Parathyroid adenoma (tissue), 2 donors: ENCODE measurements at regions not wholly inside any gene's neighbourhood (a gene's known extent, or its start where the extent isn't known, plus 50 kb on each side); places are given as distances from the start of the nearest gene placed in this dataset.

ENCODE experiments used
- H2AFZ ChIP-seq: fragments of 300-600 bp; sonication (generic); one replicate; pipeline ENCODE4 v1.7.0; 2017; ENCODE audit warnings: antibody characterized with exemption, mild to moderate bottlenecking
- H3K27ac ChIP-seq: fragments of 300-600 bp; sonication (generic); one replicate; pipeline ENCODE4 v1.7.0; 2017
- H3K27me3 ChIP-seq: fragments of 300-600 bp; sonication (generic); one replicate; pipeline ENCODE4 v1.7.0; 2017; ENCODE audit warnings: low read length; ENCODE audit not compliant: control insufficient read depth, insufficient read depth
- H3K36me3 ChIP-seq: fragments of 300-600 bp; sonication (generic); one replicate; pipeline ENCODE4 v1.7.0; 2017; ENCODE audit warnings: low read length; ENCODE audit not compliant: control insufficient read depth, insufficient read depth
- H3K4me1 ChIP-seq: fragments of 300-600 bp; sonication (generic); one replicate; pipeline ENCODE4 v1.7.0; 2017; ENCODE audit warnings: control low read depth
- H3K4me2 ChIP-seq: fragments of 300-600 bp; sonication (generic); one replicate; pipeline ENCODE4 v1.7.0; 2017; ENCODE audit warnings: low read length
- H3K4me3 ChIP-seq: fragments of 300-600 bp; sonication (generic); one replicate; pipeline ENCODE4 v1.7.0; 2017; ENCODE audit warnings: low read depth, low read length
- H3K79me2 ChIP-seq: fragments of 300-600 bp; sonication (generic); one replicate; pipeline ENCODE4 v1.7.0; 2017; ENCODE audit warnings: control low read depth
- H3K9ac ChIP-seq: fragments of 300-600 bp; sonication (generic); one replicate; pipeline ENCODE4 v1.7.0; 2017; ENCODE audit warnings: mild to moderate bottlenecking
- H3K9me3 ChIP-seq: fragments of 300-600 bp; sonication (generic); one replicate; pipeline ENCODE4 v1.7.0; 2017; ENCODE audit warnings: low read length; ENCODE audit not compliant: control insufficient read depth
- CTCF ChIP-seq: fragments of 300-600 bp; sonication (generic); IDR thresholded peaks from one replicate; pipeline ENCODE4 v1.7.0; 2017; ENCODE audit warnings: antibody characterized with exemption, mild to moderate bottlenecking
- donor health status: primary hyperparathyroidism.

- no peak for TF ChIP-seq CTCF
- Histone ChIP-seq H3K4me1 (no peaks in the 10 kb centered on the region), H3K27ac (no peak overlapping the region), H3K4me2 (no peak overlapping the region), H3K4me3 (no peak overlapping the region), H2AFZ (no peak overlapping the region), H3K9me3 (no peaks in the 10 kb centered on the region), H3K79me2 (no peaks in the 10 kb centered on the region), H3K36me3 (no peaks in the 10 kb centered on the region), H3K27me3 (no peaks in the 10 kb centered on the region), H3K9ac (no peak overlapping the region)
These were observed 1321.7 kb downstream of the TBC1D22A start for GRCh38 chr22:48084041-48084728.

- no peaks in the 10 kb centered on the region for H3K27me3 ChIP-seq
- no peaks in the 10 kb centered on the region for H3K36me3 ChIP-seq
- H2AFZ ChIP-seq, result no peak overlapping the region
- H3K4me2 ChIP-seq, result no peak overlapping the region
- H3K27ac ChIP-seq, result no peak overlapping the region
- no peaks in the 10 kb centered on the region for H3K79me2 ChIP-seq
- no peaks in the 10 kb centered on the region for H3K4me1 ChIP-seq
- H3K9me3 ChIP-seq, result no peaks in the 10 kb centered on the region
- TF ChIP-seq CTCF, result no peak
- H3K4me3 ChIP-seq, result no peak overlapping the region
- H3K9ac ChIP-seq, result no peak overlapping the region
These were observed 1321.1 kb downstream of the TBC1D22A start for GRCh38 chr22:48083502-48083901.

- Histone ChIP-seq H3K4me3 (no peak overlapping the region), H3K27me3 (no peaks in the 10 kb centered on the region), H3K4me1 (no peaks in the 10 kb centered on the region), H3K27ac (no peak overlapping the region), H3K36me3 (no peaks in the 10 kb centered on the region), H2AFZ (no peak overlapping the region), H3K79me2 (no peaks in the 10 kb centered on the region), H3K9ac (no peak overlapping the region), H3K4me2 (no peak overlapping the region), H3K9me3 (no peaks in the 10 kb centered on the region)
- TF ChIP-seq CTCF, result no peak
These were observed 1319.8 kb downstream of the TBC1D22A start for GRCh38 chr22:48082284-48082683.

- no peak for TF ChIP-seq CTCF
- no peaks in the 10 kb centered on the region for H3K4me1 ChIP-seq
- no peaks in the 10 kb centered on the region for H3K79me2 ChIP-seq
- no peak overlapping the region for H3K9ac ChIP-seq
- no peak overlapping the region for H3K27ac ChIP-seq
- H3K9me3 ChIP-seq, result no peaks in the 10 kb centered on the region
- H3K4me2 ChIP-seq, result no peak overlapping the region
- H3K27me3 ChIP-seq, result no peaks in the 10 kb centered on the region
- no peak overlapping the region for H3K4me3 ChIP-seq
- H3K36me3 ChIP-seq, result no peaks in the 10 kb centered on the region
- H2AFZ ChIP-seq, result no peak overlapping the region
These were observed 1318.8 kb downstream of the TBC1D22A start for GRCh38 chr22:48081281-48081680.
